B cell (primary cell): ENCODE measurements at regions not wholly inside any gene's neighbourhood (a gene's known extent, or its start where the extent isn't known, plus 50 kb on each side); places are given as distances from the start of the nearest gene placed in this dataset.
"Not testable (repeated sequence)": the region's sequence is repeated elsewhere in the genome, so short reads cannot be mapped to it uniquely, and the experiment has no call there.

Source experiments
- ATAC-seq: fragments of 200-7000 bp; cut with Tn5 transposase; one replicate; pipeline ENCODE4 v1.10.0; 2021; ENCODE audit warnings: low read depth, mild to moderate bottlenecking, moderate number of reproducible peaks, moderate library complexity
- CTCF ChIA-PET: fragments of 350-600 bp; sonication (Branson Sonifier 250); formaldehyde crosslinking; loops from one replicate; lab custom pipeline; 2021; ENCODE audit warnings: antibody characterized with exemption, inconsistent platforms; lab: Charles Lee
- POLR2A ChIA-PET: fragments of 350-600 bp; sonication (Branson Sonifier 250); formaldehyde crosslinking; loops from one replicate; lab custom pipeline; 2021; ENCODE audit warnings: antibody characterized with exemption; lab: Charles Lee
- DNase-seq: peaks from one replicate; pipeline ENCODE4 v3.0.0; 2013
- H2AFZ ChIP-seq: 2 replicates; pipeline ENCODE4 v1.6.1; 2012; ENCODE audit warnings: mild to moderate bottlenecking, low read depth, low read length; ENCODE audit not compliant: insufficient read depth, poor library complexity, severe bottlenecking
- H3K27ac ChIP-seq, 2 donors: 1 replicate in 1 of 2; 2 replicates in 1 of 2; pipeline ENCODE4 v1.5.1; 2012 to 2013; ENCODE audit warnings: low read length in 2 of 2, mild to moderate bottlenecking in 2 of 2, moderate library complexity in 1 of 2
- H3K27me3 ChIP-seq, 4 experiments: fragments of 200-600 bp in 1 of 4; sonication (generic) in 1 of 4; replicated peaks in 1 of 4; 1 replicate in 2 of 4; 2 replicates in 2 of 4; pipeline versions ENCODE4 v1.6.1 to v1.7.0; 2013 to 2016; ENCODE audit warnings: low read length in 3 of 4, mild to moderate bottlenecking in 2 of 4, mixed read lengths in 1 of 4, moderate library complexity in 1 of 4; ENCODE audit not compliant: insufficient read depth in 4 of 4, control insufficient read depth in 3 of 4; ENCODE audit errors: control extremely low read depth in 1 of 4
- H3K36me3 ChIP-seq, 2 experiments: replicated peaks in 1 of 2; 1 replicate in 1 of 2; 2 replicates in 1 of 2; pipeline versions ENCODE4 v1.6.1 to v1.7.1; 2013; ENCODE audit warnings: low read length in 1 of 2; ENCODE audit not compliant: insufficient read depth in 2 of 2, control insufficient read depth in 1 of 2; ENCODE audit errors: control extremely low read depth in 1 of 2, extremely low read depth in 1 of 2
- H3K4me1 ChIP-seq, 2 donors: fragments of 200-600 bp in 1 of 2; sonication (generic) in 1 of 2; 1 replicate in 1 of 2; 2 replicates in 1 of 2; pipeline versions ENCODE4 v1.5.1 to v1.6.1; 2013 to 2017; ENCODE audit warnings: low read length in 2 of 2; ENCODE audit not compliant: control insufficient read depth in 2 of 2, insufficient read depth in 2 of 2
- H3K4me2 ChIP-seq: replicated peaks from 2 replicates; pipeline ENCODE3; 2012; ENCODE audit warnings: mild to moderate bottlenecking, low read depth, low read length; ENCODE audit not compliant: poor library complexity, severe bottlenecking
- H3K4me3 ChIP-seq, 5 experiments: fragments of 200-600 bp in 1 of 5; sonication (generic) in 1 of 5; 1 replicate in 3 of 5; 2 replicates in 2 of 5; pipeline versions ENCODE4 v1.5.1 to v1.7.0; 2011 to 2016; ENCODE audit warnings: low read length in 4 of 5, mild to moderate bottlenecking in 4 of 5, low read depth in 2 of 5, control low read depth in 1 of 5, moderate library complexity in 1 of 5; ENCODE audit not compliant: insufficient read depth in 1 of 5; ENCODE audit errors: control extremely low read depth in 1 of 5, extremely low read depth in 1 of 5
- H3K79me2 ChIP-seq: fragments of 200-600 bp; sonication (generic); one replicate; pipeline ENCODE4 v1.6.0; 2016; ENCODE audit warnings: low read length; ENCODE audit not compliant: control insufficient read depth, insufficient read depth
- H3K9ac ChIP-seq: fragments of 200-600 bp; sonication (generic); 2 replicates; pipeline ENCODE4 v1.6.1; 2017; ENCODE audit warnings: mild to moderate bottlenecking, low read length, moderate library complexity
- H3K9me3 ChIP-seq, 3 donors: one replicate each; pipeline versions ENCODE4 v1.6.1 to v1.7.1; 2013; ENCODE audit warnings: low read length in 2 of 3; ENCODE audit not compliant: control insufficient read depth in 2 of 3, insufficient read depth in 1 of 3; ENCODE audit errors: control extremely low read depth in 1 of 3
- H4K20me1 ChIP-seq: 2 replicates; pipeline ENCODE4 v1.6.0; 2012; ENCODE audit warnings: mild to moderate bottlenecking, low read length; ENCODE audit not compliant: insufficient read depth, control insufficient read depth, poor library complexity, severe bottlenecking
- H3K27ac Mint-ChIP-seq: one replicate; pipeline ENCODE4 v1.8.0; 2021; ENCODE audit warnings: mixed read lengths
- H3K27me3 Mint-ChIP-seq: one replicate; pipeline ENCODE4 v1.8.0; 2021; ENCODE audit warnings: mixed read lengths
- H3K4me1 Mint-ChIP-seq: one replicate; pipeline ENCODE4 v1.8.0; 2021; ENCODE audit warnings: mixed read lengths
- H3K4me3 Mint-ChIP-seq: one replicate; pipeline ENCODE4 v1.8.0; 2021; ENCODE audit warnings: mixed read lengths
- H3K9me3 Mint-ChIP-seq: one replicate; pipeline ENCODE4 v1.8.0; 2022; ENCODE audit warnings: mixed read lengths; ENCODE audit not compliant: insufficient read depth
- WGBS: methylation state at CpG from one replicate; pipeline ENCODE4 v1.1.5; 2013; ENCODE audit warnings: missing lambda C conversion rate; ENCODE audit not compliant: insufficient coverage; 5-methylcytosine and 5-hydroxymethylcytosine counted together
- intact Hi-C: fragments of 100-400 bp; cut with micrococcal nuclease; formaldehyde crosslinking; loops from one replicate; pipeline ENCODE4 v1.10.0; 2022

DNA sequence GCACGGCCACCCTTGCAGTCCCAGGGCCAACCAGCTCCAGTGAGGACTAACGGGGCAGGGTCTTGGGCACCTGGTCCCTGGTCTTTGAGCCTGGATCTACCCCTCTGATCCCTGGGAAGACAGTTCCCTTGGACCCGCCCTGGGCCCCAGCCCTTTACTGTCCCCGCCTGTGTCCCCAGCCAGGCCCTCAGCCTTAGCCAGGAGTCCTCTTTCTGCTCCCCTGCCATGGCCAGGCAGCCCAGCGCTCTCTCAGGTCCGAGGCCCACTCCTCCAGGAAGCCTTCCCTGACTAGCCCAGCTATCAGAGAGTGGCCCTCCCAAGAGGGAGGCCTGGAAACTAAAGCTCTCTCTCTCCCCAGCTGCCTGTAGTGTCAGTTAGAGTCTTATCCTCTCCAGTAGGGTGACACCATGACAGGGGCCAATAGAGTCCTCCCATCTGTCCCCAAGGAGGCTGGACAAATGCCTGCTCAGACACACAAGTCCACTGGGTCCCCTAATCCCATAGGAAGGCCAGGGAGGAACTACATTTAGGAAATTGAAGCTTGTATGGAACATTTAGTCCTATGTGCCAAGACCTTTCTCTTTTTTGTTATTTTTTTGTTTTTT lies 87.8 kb downstream of the NSUN5 start:
- H3K27ac ChIP-seq, H3K27ac Mint-ChIP-seq, H3K27me3 ChIP-seq, H2AFZ ChIP-seq, POLR2A ChIA-PET, H3K36me3 ChIP-seq, CTCF ChIA-PET, H3K4me3 ChIP-seq, H3K4me1 ChIP-seq, DNase-seq, H3K4me3 Mint-ChIP-seq, H3K9me3 Mint-ChIP-seq, intact Hi-C loops, H3K9ac ChIP-seq, H3K9me3 ChIP-seq, H3K4me1 Mint-ChIP-seq, H4K20me1 ChIP-seq, H3K4me2 ChIP-seq, H3K79me2 ChIP-seq, H3K27me3 Mint-ChIP-seq: not testable (repeated sequence)
- no CpG with 5 or more reads among the region's 6 CpGs for WGBS
- peak; percentile 18 for ATAC-seq

DNA sequence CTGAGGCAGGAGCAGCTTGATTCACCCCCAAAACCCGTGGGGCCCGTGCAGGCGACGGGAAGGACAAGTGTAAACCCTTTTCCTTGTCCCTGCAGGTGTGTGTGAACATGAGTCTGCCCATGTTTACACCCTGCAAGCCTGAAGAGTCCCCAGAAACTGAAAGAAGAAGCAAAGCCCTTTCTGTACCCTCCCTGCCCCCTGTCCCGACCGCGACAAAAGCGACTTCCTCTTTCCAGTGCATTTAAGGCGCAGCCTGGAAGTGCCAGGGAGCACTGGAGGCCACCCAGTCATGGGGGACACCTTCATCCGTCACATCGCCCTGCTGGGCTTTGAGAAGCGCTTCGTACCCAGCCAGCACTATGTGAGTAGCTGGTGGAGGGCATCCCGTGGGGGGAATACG lies 88.3 kb downstream of the NSUN5 start:
- H2AFZ ChIP-seq, H3K9ac ChIP-seq, DNase-seq, H3K9me3 ChIP-seq, H3K27me3 ChIP-seq, H3K27me3 Mint-ChIP-seq, H4K20me1 ChIP-seq, H3K4me2 ChIP-seq, H3K4me1 ChIP-seq, H3K4me3 Mint-ChIP-seq, intact Hi-C loops, H3K4me3 ChIP-seq, POLR2A ChIA-PET, H3K4me1 Mint-ChIP-seq, H3K9me3 Mint-ChIP-seq, H3K27ac Mint-ChIP-seq, H3K36me3 ChIP-seq, H3K79me2 ChIP-seq, CTCF ChIA-PET, H3K27ac ChIP-seq: not testable (repeated sequence)
- no CpG with 5 or more reads among the region's 15 CpGs for WGBS
- peak; percentile 92 for ATAC-seq

DNA sequence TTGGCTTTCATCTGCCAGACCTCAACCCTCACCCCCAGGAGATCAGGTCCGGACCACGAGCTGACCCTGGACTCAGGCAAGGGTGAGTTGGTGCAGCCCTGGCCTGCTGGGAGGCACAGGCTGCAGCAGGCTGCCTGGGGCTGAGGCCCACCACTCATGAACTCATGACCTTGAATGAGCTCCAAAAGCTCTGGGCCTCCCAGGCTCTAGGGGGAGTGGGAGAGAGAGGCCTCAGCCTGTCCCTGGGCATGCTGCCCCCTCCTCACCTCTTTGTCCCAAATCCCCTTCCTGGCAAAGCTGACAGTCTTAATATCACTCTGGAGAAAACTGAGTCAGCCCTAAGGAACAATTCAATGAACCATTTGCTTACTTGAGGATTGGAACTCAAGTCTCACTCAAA lies 89.8 kb downstream of the NSUN5 start:
- H3K27ac ChIP-seq, intact Hi-C loops, POLR2A ChIA-PET, H3K4me1 ChIP-seq, ATAC-seq, H3K27me3 ChIP-seq, H3K4me1 Mint-ChIP-seq, H3K27me3 Mint-ChIP-seq, DNase-seq, CTCF ChIA-PET, H4K20me1 ChIP-seq, H3K9me3 ChIP-seq, H3K9ac ChIP-seq, H3K4me3 Mint-ChIP-seq, H2AFZ ChIP-seq, H3K4me2 ChIP-seq, H3K9me3 Mint-ChIP-seq, H3K79me2 ChIP-seq, H3K27ac Mint-ChIP-seq, H3K4me3 ChIP-seq, H3K36me3 ChIP-seq: not testable (repeated sequence)
- WGBS, result no CpG with 5 or more reads among the region's 2 CpGs

DNA sequence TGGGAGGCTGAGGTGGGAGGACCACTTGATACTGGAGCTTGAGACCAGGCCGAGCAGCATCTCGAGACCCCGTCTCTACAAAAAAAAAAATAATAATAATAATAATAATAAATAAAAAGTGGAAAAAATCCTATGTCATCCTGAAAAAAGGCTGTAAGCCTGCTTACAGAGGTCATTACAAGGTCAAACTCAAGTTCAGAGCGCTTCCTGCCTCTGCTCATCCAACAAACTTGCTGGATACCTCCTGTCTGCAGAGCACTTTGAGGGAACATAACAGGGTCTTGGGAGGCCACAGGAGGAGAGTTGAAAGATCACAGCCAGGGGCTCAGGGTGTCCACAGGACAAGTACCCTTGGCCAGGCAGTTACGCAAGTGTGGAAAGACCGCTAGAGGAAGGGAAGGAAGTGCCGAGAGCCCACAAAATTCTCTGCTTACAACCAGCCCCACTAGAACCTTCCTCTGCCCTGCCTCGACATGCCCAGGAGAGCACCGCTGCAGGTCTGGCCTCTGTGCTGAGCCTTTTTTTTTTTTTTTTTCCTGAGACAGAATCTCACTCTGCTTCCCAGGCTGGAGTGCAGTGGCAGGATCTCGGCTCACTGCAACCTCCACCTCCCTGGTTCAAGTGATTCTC lies 92.5 kb downstream of the NSUN5 start:
- CTCF ChIA-PET, H3K79me2 ChIP-seq, H3K27me3 ChIP-seq, H3K36me3 ChIP-seq, DNase-seq, POLR2A ChIA-PET, H3K4me3 ChIP-seq, H3K27ac ChIP-seq, H3K9me3 Mint-ChIP-seq, H2AFZ ChIP-seq, H3K27me3 Mint-ChIP-seq, H4K20me1 ChIP-seq, H3K9ac ChIP-seq, H3K27ac Mint-ChIP-seq, H3K4me3 Mint-ChIP-seq, H3K9me3 ChIP-seq, intact Hi-C loops, ATAC-seq, H3K4me2 ChIP-seq, H3K4me1 Mint-ChIP-seq: not testable (repeated sequence)
- H3K4me1 ChIP-seq, result peaks cover 0 to 18% of the 10 kb centered on the region in 2 donors
- WGBS, result no CpG with 5 or more reads among the region's 10 CpGs
